ENCODE measurements at regions not wholly inside any gene's neighbourhood (a gene's known extent, or its start where the extent isn't known, plus 50 kb on each side); places are given as distances from the start of the nearest gene placed in this dataset.
A peak's percentile ranks its signal among the peaks of the same experiment; 100 is the strongest.

GRCh38 chr5:56693220-56693579 lies 122.1 kb upstream of the MAP3K1 start:
- Histone ChIP-seq H3K36me3 (ENCODE audit: control insufficient read depth, insufficient read depth, low read length) (no peaks in the 10 kb centered on the region), H3K27me3 (ENCODE audit: control insufficient read depth, insufficient read depth, low read length) (no peaks in the 10 kb centered on the region), H3K9me3 (ENCODE audit: control insufficient read depth, insufficient read depth, low read length) (no peaks in the 10 kb centered on the region), H3K4me3 (ENCODE audit: low read depth, low read length) (no peak overlapping the region), H3K4me1 (ENCODE audit: control insufficient read depth, insufficient read depth, low read length) (peaks cover 3% of the 10 kb centered on the region), H3K27ac (ENCODE audit: low read depth, low read length) (no peak overlapping the region)
- 100% methylated on average over 1 of the region's 5 CpGs for WGBS (ENCODE audit: insufficient coverage)
- no peak for DNase-seq (ENCODE audit: low read depth in 4 of 6, low spot score in 6 of 6)

GRCh38 chr5:56692359-56693219 lies 122.8 kb upstream of the MAP3K1 start:
- no peak for DNase-seq (ENCODE audit: low read depth in 4 of 6, low spot score in 6 of 6)
- Histone ChIP-seq H3K27ac (ENCODE audit: low read depth, low read length) (no peak overlapping the region), H3K4me1 (ENCODE audit: control insufficient read depth, insufficient read depth, low read length) (peaks cover 3% of the 10 kb centered on the region), H3K9me3 (ENCODE audit: control insufficient read depth, insufficient read depth, low read length) (no peaks in the 10 kb centered on the region), H3K27me3 (ENCODE audit: control insufficient read depth, insufficient read depth, low read length) (no peaks in the 10 kb centered on the region), H3K36me3 (ENCODE audit: control insufficient read depth, insufficient read depth, low read length) (no peaks in the 10 kb centered on the region), H3K4me3 (ENCODE audit: low read depth, low read length) (no peak overlapping the region)
- WGBS (ENCODE audit: insufficient coverage) = 60% methylated on average over 1 of the region's 10 CpGs

DNA sequence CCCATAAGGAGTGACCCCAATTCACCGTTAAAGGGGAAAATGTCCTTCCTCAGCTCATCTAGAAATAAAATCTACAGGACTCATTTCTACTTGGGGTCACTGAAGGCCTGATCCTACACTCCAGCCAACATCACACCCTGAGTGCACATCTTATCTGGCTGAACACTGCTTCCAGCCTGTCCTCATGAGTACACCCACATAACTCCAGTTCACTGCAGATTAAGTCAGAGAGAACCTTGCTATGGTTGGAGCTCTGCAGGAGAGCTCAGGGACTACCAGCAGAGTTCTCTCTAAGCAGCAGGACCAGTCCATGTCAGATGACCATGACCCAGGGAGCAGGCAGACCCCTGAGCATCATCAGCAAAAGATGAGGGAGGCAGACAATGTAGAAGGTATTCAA lies 126.9 kb upstream of the MAP3K1 start:
- 91% methylated on average over 1 of the region's 1 CpG for WGBS (ENCODE audit: insufficient coverage)
- Histone ChIP-seq H3K9me3 (ENCODE audit: control insufficient read depth, insufficient read depth, low read length) (no peaks in the 10 kb centered on the region), H3K27me3 (ENCODE audit: control insufficient read depth, insufficient read depth, low read length) (no peaks in the 10 kb centered on the region), H3K36me3 (ENCODE audit: control insufficient read depth, insufficient read depth, low read length) (no peaks in the 10 kb centered on the region), H3K27ac (ENCODE audit: low read depth, low read length) (no peak overlapping the region), H3K4me1 (ENCODE audit: control insufficient read depth, insufficient read depth, low read length) (peaks cover 3% of the 10 kb centered on the region), H3K4me3 (ENCODE audit: low read depth, low read length) (no peak overlapping the region)
- no peak for DNase-seq (ENCODE audit: low read depth in 4 of 6, low spot score in 6 of 6)

DNA sequence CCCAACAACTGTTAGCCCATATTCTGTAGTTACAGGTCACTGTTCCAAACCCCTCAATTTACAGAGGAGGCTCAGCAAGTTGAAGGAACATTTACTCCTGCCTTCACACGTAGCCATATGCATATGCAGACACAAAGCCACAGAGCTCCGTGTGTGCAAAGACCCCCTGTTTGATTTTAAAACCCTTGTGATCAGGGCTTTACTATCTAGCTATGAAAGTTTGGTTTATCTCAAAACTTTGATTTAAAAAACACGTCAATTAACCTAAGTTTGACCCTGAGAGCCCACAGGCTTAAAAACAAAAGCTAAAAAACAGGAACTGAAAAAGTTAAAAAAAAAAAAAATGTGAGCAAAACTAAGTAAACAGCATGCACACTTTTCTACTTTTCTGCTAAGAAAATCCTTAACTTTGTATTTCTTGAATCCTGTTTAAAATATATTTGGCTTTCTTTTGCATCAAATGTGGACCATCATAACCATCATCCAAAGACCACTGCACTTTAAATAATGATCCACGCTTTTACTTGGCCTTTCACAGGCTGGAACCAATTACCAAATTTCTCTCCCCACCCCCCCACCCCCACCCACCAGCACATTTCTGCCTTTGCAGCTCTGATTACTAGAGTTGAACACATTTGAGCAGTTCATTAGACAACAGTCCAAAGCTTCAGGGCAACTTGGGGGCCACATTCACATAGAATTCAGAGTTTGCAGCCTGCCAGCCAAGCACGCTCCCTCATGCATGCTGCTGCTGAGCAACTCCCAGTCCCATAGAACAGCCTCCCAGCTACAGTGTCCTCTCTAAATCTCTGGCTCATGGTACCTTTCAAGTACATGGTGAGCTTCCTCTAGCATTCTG lies 128.8 kb upstream of the MAP3K1 start:
- Histone ChIP-seq H3K9me3 (ENCODE audit: control insufficient read depth, insufficient read depth, low read length) (no peaks in the 10 kb centered on the region), H3K4me1 (ENCODE audit: control insufficient read depth, insufficient read depth, low read length) (peaks cover 3% of the 10 kb centered on the region), H3K27ac (ENCODE audit: low read depth, low read length) (no peak overlapping the region), H3K36me3 (ENCODE audit: control insufficient read depth, insufficient read depth, low read length) (no peaks in the 10 kb centered on the region), H3K27me3 (ENCODE audit: control insufficient read depth, insufficient read depth, low read length) (no peaks in the 10 kb centered on the region), H3K4me3 (ENCODE audit: low read depth, low read length) (no peak overlapping the region)
- DNase-seq (ENCODE audit: low read depth in 4 of 6, low spot score in 6 of 6) = peak in 1 of 6 donors; percentile 58
- WGBS (ENCODE audit: insufficient coverage) = 50% methylated on average over 1 of the region's 5 CpGs

GRCh38 chr5:56685503-56686217 lies 129.7 kb upstream of the MAP3K1 start:
- H3K9me3 ChIP-seq (ENCODE audit: control insufficient read depth, insufficient read depth, low read length) = no peaks in the 10 kb centered on the region
- 100% methylated on average over 1 of the region's 2 CpGs for WGBS (ENCODE audit: insufficient coverage)
- no peak overlapping the region for H3K4me3 ChIP-seq (ENCODE audit: low read depth, low read length)
- no peaks in the 10 kb centered on the region for H3K27me3 ChIP-seq (ENCODE audit: control insufficient read depth, insufficient read depth, low read length)
- H3K27ac ChIP-seq (ENCODE audit: low read depth, low read length) = no peak overlapping the region
- DNase-seq (ENCODE audit: low read depth in 4 of 6, low spot score in 6 of 6) = no peak
- H3K4me1 ChIP-seq (ENCODE audit: control insufficient read depth, insufficient read depth, low read length) = peaks cover 3% of the 10 kb centered on the region
- H3K36me3 ChIP-seq (ENCODE audit: control insufficient read depth, insufficient read depth, low read length) = no peaks in the 10 kb centered on the region

DNA sequence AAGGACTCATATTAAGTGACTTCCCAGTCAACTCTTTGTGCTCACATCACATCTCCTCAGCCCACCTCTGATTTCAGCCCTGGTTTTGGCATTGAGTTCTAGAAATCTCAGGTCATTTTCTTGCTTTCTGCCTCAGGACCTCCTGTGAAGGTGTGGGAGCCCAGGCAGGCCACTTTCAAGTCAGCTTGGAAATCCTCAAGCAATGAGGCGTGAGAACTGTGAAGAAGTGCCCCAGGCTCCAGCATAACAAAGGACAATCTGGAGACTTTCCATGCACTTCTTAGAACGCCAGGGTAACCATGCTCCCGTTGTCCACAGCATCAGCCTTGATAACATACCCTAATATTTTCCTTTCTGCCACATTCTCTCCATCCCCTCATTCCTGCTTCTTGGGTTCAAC lies 131.2 kb upstream of the MAP3K1 start:
- Histone ChIP-seq H3K9me3 (ENCODE audit: control insufficient read depth, insufficient read depth, low read length) (no peaks in the 10 kb centered on the region), H3K4me3 (ENCODE audit: low read depth, low read length) (no peak overlapping the region), H3K4me1 (ENCODE audit: control insufficient read depth, insufficient read depth, low read length) (no peaks in the 10 kb centered on the region), H3K36me3 (ENCODE audit: control insufficient read depth, insufficient read depth, low read length) (no peaks in the 10 kb centered on the region), H3K27ac (ENCODE audit: low read depth, low read length) (no peak overlapping the region), H3K27me3 (ENCODE audit: control insufficient read depth, insufficient read depth, low read length) (no peaks in the 10 kb centered on the region)
- no peak for DNase-seq (ENCODE audit: low read depth in 4 of 6, low spot score in 6 of 6)
- WGBS (ENCODE audit: insufficient coverage) = 75% methylated on average over 3 of the region's 3 CpGs

- no peak overlapping the region for H3K27ac ChIP-seq (ENCODE audit: low read depth, low read length)
- 100% methylated on average over 1 of the region's 2 CpGs for WGBS (ENCODE audit: insufficient coverage)
- no peaks in the 10 kb centered on the region for H3K4me1 ChIP-seq (ENCODE audit: control insufficient read depth, insufficient read depth, low read length)
- no peak overlapping the region for H3K4me3 ChIP-seq (ENCODE audit: low read depth, low read length)
- no peak for DNase-seq (ENCODE audit: low read depth in 4 of 6, low spot score in 6 of 6)
- H3K36me3 ChIP-seq (ENCODE audit: control insufficient read depth, insufficient read depth, low read length) = no peaks in the 10 kb centered on the region
- no peaks in the 10 kb centered on the region for H3K9me3 ChIP-seq (ENCODE audit: control insufficient read depth, insufficient read depth, low read length)
- no peaks in the 10 kb centered on the region for H3K27me3 ChIP-seq (ENCODE audit: control insufficient read depth, insufficient read depth, low read length)
These were observed 131.6 kb upstream of the MAP3K1 start for GRCh38 chr5:56683733-56684132.

DNA sequence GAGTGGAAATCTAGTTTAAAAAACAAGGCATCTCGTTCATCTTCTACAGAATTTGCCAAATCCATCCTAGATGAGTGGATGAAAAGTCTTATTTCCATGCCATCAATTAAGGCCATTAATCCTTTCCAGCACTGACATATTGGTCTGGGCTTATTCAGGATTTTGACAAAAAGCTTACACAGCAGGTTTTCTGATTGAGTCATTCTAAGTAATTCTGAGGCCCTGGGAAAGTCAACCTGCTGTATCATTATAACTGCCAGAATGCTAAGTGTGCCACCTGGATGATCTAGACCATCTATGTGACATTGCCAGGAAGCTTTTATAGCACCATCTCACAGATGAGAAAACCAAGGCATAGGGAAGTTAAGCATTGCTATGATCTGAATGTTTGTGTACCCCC lies 132.1 kb upstream of the MAP3K1 start:
- Histone ChIP-seq H3K9me3 (ENCODE audit: control insufficient read depth, insufficient read depth, low read length) (no peaks in the 10 kb centered on the region), H3K27ac (ENCODE audit: low read depth, low read length) (no peak overlapping the region)
- WGBS (ENCODE audit: insufficient coverage) = no CpG with 5 or more reads among the region's 1 CpG

GRCh38 chr5:56681346-56681745 lies 134.0 kb upstream of the MAP3K1 start:
- no peak for DNase-seq (ENCODE audit: low read depth in 4 of 6, low spot score in 6 of 6)
- H3K27ac ChIP-seq (ENCODE audit: low read depth, low read length) = no peak overlapping the region
- no peak overlapping the region for H3K4me3 ChIP-seq (ENCODE audit: low read depth, low read length)
- H3K27me3 ChIP-seq (ENCODE audit: control insufficient read depth, insufficient read depth, low read length) = no peaks in the 10 kb centered on the region
- H3K4me1 ChIP-seq (ENCODE audit: control insufficient read depth, insufficient read depth, low read length) = no peaks in the 10 kb centered on the region
- H3K9me3 ChIP-seq (ENCODE audit: control insufficient read depth, insufficient read depth, low read length) = no peaks in the 10 kb centered on the region
- 41% methylated on average over 1 of the region's 1 CpG for WGBS (ENCODE audit: insufficient coverage)
- no peaks in the 10 kb centered on the region for H3K36me3 ChIP-seq (ENCODE audit: control insufficient read depth, insufficient read depth, low read length)

More for the DNA sequence above, 132.1 kb upstream of the MAP3K1 start:
- DNase-seq (ENCODE audit: low read depth in 4 of 6, low spot score in 6 of 6) = no peak
- Histone ChIP-seq H3K27me3 (ENCODE audit: control insufficient read depth, insufficient read depth, low read length) (no peaks in the 10 kb centered on the region), H3K36me3 (ENCODE audit: control insufficient read depth, insufficient read depth, low read length) (no peaks in the 10 kb centered on the region), H3K4me1 (ENCODE audit: control insufficient read depth, insufficient read depth, low read length) (no peaks in the 10 kb centered on the region), H3K4me3 (ENCODE audit: low read depth, low read length) (no peak overlapping the region)

Measured in spinal cord (tissue), 9 donors.